Activated T-helper 17 cell treated with anti-CD3 and anti-CD28 coated beads, Interleukin-2, amount 50 U/mL, for 72 hours (primary cell): ENCODE measurements at regions not wholly inside any gene's neighbourhood (a gene's known extent, or its start where the extent isn't known, plus 50 kb on each side); places are given as distances from the start of the nearest gene placed in this dataset.
"Not testable (repeated sequence)": the region's sequence is repeated elsewhere in the genome, so short reads cannot be mapped to it uniquely, and the experiment has no call there.

Source experiments
- ATAC-seq: fragments of 150-1000 bp; cut with Tn5 transposase; replicated peaks from 2 replicates; pipeline ENCODE4 v1.10.0; 2021; ENCODE audit warnings: mild to moderate bottlenecking, moderate library complexity
- H3K27ac Mint-ChIP-seq: one replicate; pipeline ENCODE4 v1.8.0; 2022; ENCODE audit warnings: mixed read lengths
- H3K27me3 Mint-ChIP-seq: one replicate; pipeline ENCODE4 v1.8.0; 2022; ENCODE audit warnings: mixed read lengths
- H3K36me3 Mint-ChIP-seq: one replicate; pipeline ENCODE4 v1.8.0; 2022; ENCODE audit warnings: low read depth, mild to moderate bottlenecking, mixed read lengths
- H3K4me1 Mint-ChIP-seq: one replicate; pipeline ENCODE4 v1.8.0; 2022; ENCODE audit warnings: mixed read lengths
- H3K4me3 Mint-ChIP-seq: one replicate; pipeline ENCODE4 v1.8.0; 2022; ENCODE audit warnings: mild to moderate bottlenecking, mixed read lengths
- H3K9me3 Mint-ChIP-seq: one replicate; pipeline ENCODE4 v1.8.0; 2022; ENCODE audit warnings: mixed read lengths

GRCh38 chr5:134471858-134472449, 53.5 kb upstream of the JADE2 start:
- ATAC-seq = peak; percentile 66
- not testable (repeated sequence) for H3K4me1 Mint-ChIP-seq, H3K9me3 Mint-ChIP-seq, H3K36me3 Mint-ChIP-seq, H3K27ac Mint-ChIP-seq, H3K4me3 Mint-ChIP-seq, H3K27me3 Mint-ChIP-seq

DNA sequence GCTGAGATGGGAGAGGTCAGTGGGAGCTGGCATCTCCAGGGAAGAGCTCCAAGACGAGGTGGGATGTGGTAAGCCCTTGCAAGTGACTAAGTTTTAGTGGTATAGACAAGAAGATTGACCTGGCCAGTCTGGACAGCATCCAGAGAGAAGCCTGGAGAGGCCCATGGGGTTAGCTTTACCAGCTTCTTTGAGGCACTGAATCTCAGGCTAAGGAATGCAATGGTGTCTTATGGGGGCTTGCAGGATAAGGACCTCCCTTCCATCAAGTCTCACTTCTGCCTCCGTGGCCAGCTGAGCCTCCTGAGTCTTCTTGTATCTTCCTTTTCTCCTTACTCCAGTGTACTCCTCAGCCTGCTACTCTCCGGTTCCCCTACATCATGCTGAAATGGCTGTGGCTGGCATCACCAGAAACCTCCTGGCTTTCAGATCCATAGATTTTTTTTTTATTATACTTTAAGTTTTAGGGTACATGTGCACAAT, 56.5 kb upstream of the JADE2 start:
- H3K36me3 Mint-ChIP-seq = no peaks in the 10 kb centered on the region

DNA sequence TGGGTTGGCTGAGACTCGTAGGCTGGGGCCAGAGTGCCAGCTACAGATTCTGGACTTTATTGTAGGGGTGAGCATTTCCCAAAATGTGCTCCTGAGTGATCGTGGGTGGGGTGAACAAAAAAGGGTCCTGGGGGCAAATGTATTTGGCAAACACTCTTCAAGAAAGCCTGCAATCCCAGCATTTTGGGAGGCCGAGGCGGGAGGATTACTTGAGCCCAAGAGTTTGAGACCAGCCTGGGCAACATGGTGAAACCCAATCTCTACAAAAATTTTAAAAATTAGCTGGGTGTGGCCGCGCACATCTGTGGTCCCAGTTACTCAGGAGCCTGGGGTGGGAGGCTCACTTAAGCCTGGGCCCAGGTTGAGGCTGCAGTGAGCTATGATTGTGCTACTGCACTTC, 55.5 kb upstream of the CDKN2AIPNL start:
- no peak for ATAC-seq
- H3K9me3 Mint-ChIP-seq = no peaks in the 10 kb centered on the region
- no peaks in the 10 kb centered on the region for H3K36me3 Mint-ChIP-seq
- H3K27me3 Mint-ChIP-seq = no peaks in the 10 kb centered on the region
- H3K27ac Mint-ChIP-seq = peak overlapping the region; percentile 80
- H3K4me3 Mint-ChIP-seq = peak overlapping the region; percentile 79
- no peaks in the 10 kb centered on the region for H3K4me1 Mint-ChIP-seq

More for the DNA sequence above, 56.5 kb upstream of the JADE2 start:
- no peaks in the 10 kb centered on the region for H3K9me3 Mint-ChIP-seq
- ATAC-seq = no peak
- H3K4me3 Mint-ChIP-seq = no peak overlapping the region
- no peaks in the 10 kb centered on the region for H3K27me3 Mint-ChIP-seq
- H3K27ac Mint-ChIP-seq = no peak overlapping the region
- no peaks in the 10 kb centered on the region for H3K4me1 Mint-ChIP-seq

- Mint-ChIP-seq H3K27ac (peak overlapping the region; percentile 80), H3K4me1 (no peaks in the 10 kb centered on the region), H3K27me3 (no peaks in the 10 kb centered on the region), H3K36me3 (no peaks in the 10 kb centered on the region), H3K9me3 (no peaks in the 10 kb centered on the region), H3K4me3 (peak overlapping the region; percentile 79)
- ATAC-seq = peak; percentile 50
Measured at GRCh38 chr5:134466241-134467069, 54.8 kb upstream of the CDKN2AIPNL start.

- no peaks in the 10 kb centered on the region for H3K4me1 Mint-ChIP-seq
- H3K4me3 Mint-ChIP-seq = peak overlapping the region; percentile 79
- H3K36me3 Mint-ChIP-seq = no peaks in the 10 kb centered on the region
- peak; percentile 92 for ATAC-seq
- no peaks in the 10 kb centered on the region for H3K9me3 Mint-ChIP-seq
- H3K27ac Mint-ChIP-seq = peak overlapping the region; percentile 80
- H3K27me3 Mint-ChIP-seq = no peaks in the 10 kb centered on the region
Measured at GRCh38 chr5:134465816-134466240, 54.1 kb upstream of the CDKN2AIPNL start.

- H3K36me3 Mint-ChIP-seq = no peaks in the 10 kb centered on the region
- no peaks in the 10 kb centered on the region for H3K4me1 Mint-ChIP-seq
- peak overlapping the region; percentile 79 for H3K4me3 Mint-ChIP-seq
- H3K27ac Mint-ChIP-seq = peak overlapping the region; percentile 80
- no peak for ATAC-seq
- no peaks in the 10 kb centered on the region for H3K9me3 Mint-ChIP-seq
- H3K27me3 Mint-ChIP-seq = no peaks in the 10 kb centered on the region
Measured at GRCh38 chr5:134464988-134465815, 53.5 kb upstream of the CDKN2AIPNL start.

GRCh38 chr5:134463991-134464760, 52.5 kb upstream of the CDKN2AIPNL start:
- Mint-ChIP-seq H3K4me1 (no peaks in the 10 kb centered on the region), H3K27ac (no peak overlapping the region), H3K4me3 (no peak overlapping the region), H3K9me3 (no peaks in the 10 kb centered on the region), H3K27me3 (no peaks in the 10 kb centered on the region), H3K36me3 (no peaks in the 10 kb centered on the region)
- no peak for ATAC-seq

- Mint-ChIP-seq H3K4me1 (no peaks in the 10 kb centered on the region), H3K36me3 (no peaks in the 10 kb centered on the region), H3K4me3 (no peak overlapping the region), H3K9me3 (no peaks in the 10 kb centered on the region), H3K27ac (no peak overlapping the region), H3K27me3 (no peaks in the 10 kb centered on the region)
- ATAC-seq = no peak
Measured at GRCh38 chr5:134463176-134463720, 51.6 kb upstream of the CDKN2AIPNL start.

- Mint-ChIP-seq H3K36me3 (no peaks in the 10 kb centered on the region), H3K4me1 (no peaks in the 10 kb centered on the region), H3K27me3 (no peaks in the 10 kb centered on the region), H3K9me3 (no peaks in the 10 kb centered on the region), H3K27ac (no peak overlapping the region), H3K4me3 (no peak overlapping the region)
- no peak for ATAC-seq
Measured at GRCh38 chr5:134462761-134463160, 51.1 kb upstream of the CDKN2AIPNL start.

GRCh38 chr5:134462047-134462575, 50.4 kb upstream of the CDKN2AIPNL start:
- no peaks in the 10 kb centered on the region for H3K27me3 Mint-ChIP-seq
- no peak overlapping the region for H3K4me3 Mint-ChIP-seq
- no peak overlapping the region for H3K27ac Mint-ChIP-seq
- no peak for ATAC-seq
- no peaks in the 10 kb centered on the region for H3K9me3 Mint-ChIP-seq
- no peaks in the 10 kb centered on the region for H3K36me3 Mint-ChIP-seq
- H3K4me1 Mint-ChIP-seq = no peaks in the 10 kb centered on the region
